GM11168 (cell line): ENCODE measurements at regions not wholly inside any gene's neighbourhood (a gene's known extent, or its start where the extent isn't known, plus 50 kb on each side); places are given as distances from the start of the nearest gene placed in this dataset.
"Not testable (repeated sequence)": the region's sequence is repeated elsewhere in the genome, so short reads cannot be mapped to it uniquely, and the experiment has no call there.

Source experiments
- in situ Hi-C: fragments of 300-500 bp; cut with MboI; formaldehyde crosslinking; loops from one replicate; pipeline ENCODE4 v1.12.0; 2022; ENCODE audit warnings: low sequenced_read_pairs; ENCODE audit not compliant: unreplicated experiment

- in situ Hi-C loops, result not testable (repeated sequence)
These were observed 56.2 kb downstream of the SPATA31A6 start for GRCh38 chr9:42239445-42240260.

DNA sequence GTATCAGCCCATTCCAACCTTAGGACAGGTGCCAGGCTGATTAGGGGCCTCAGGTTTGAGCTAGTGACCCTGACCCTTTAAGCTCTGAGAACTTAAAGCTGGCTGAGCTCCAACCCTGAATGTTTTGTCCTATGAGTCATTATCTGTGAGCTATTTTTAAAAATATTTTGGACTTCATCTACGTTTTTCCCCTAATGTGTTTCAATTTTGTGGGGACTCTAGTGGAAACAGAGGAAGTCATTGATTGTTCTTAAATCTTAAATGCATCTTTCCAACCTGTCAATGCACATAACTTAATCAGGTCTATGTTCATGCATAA lies 56.8 kb downstream of the SPATA31A6 start:
- in situ Hi-C loops, result not testable (repeated sequence)

- in situ Hi-C loops, result not testable (repeated sequence)
These were observed 59.8 kb downstream of the SPATA31A6 start for GRCh38 chr9:42243211-42243610.

DNA sequence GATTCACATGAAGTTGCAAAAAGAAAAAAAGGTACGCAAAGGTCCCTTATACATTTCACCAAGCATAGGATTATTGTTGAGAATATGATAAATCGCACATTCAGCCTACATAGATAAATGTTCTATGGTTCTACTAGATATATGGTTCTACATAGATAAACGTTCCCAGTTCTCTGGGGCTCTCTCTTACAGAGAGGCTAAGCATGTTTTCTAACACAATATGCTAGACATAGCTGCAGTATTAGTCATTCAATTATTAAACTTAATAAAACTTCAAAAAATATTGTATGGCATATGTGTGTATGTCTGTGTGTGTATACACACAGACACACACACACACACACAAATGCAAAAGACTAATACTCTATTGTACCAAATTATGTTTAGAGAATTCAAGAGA lies 60.4 kb downstream of the SPATA31A6 start:
- in situ Hi-C loops, result not testable (repeated sequence)

GRCh38 chr9:42268729-42269128 lies 85.3 kb downstream of the SPATA31A6 start:
- in situ Hi-C loops, result not testable (repeated sequence)

DNA sequence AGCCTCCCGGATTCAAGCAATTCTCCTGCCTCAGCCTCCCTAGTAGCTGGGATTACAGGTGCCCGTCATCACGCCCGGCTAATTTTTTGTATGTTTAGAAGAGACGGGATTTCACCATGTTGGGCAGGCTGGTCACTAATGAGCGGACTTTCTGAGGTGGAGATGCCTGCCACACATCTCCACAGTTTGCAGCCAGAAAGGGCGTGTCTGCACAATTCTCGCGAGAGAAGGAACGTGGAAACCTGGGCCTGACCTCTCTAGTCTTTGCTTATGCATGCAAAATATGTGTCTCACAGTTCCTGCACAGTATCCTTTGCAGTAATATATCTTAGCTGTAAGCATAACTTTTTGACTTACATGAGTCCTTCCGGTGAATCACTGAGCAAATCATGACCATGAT lies 85.7 kb downstream of the SPATA31A6 start:
- in situ Hi-C loops, result not testable (repeated sequence)

DNA sequence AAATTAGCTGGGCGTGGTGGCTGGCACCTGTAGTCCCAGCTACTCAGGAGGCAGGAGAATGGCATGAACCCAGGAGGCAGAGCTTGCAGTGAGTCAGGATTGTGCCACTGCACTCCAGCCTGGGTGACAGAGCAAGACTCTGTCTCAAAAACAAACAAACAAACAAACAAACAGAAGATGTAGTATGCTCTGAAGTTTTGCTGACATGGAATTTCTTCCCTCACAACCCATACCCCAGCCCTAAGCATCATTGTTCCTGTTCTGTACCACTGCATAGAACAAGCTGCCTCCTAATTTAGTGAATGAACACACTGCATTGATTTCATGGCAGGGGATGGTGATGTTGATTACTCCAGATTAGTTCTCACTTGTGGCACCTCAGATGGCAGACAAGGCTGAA lies 89.7 kb downstream of the SPATA31A6 start:
- in situ Hi-C loops, result not testable (repeated sequence)

DNA sequence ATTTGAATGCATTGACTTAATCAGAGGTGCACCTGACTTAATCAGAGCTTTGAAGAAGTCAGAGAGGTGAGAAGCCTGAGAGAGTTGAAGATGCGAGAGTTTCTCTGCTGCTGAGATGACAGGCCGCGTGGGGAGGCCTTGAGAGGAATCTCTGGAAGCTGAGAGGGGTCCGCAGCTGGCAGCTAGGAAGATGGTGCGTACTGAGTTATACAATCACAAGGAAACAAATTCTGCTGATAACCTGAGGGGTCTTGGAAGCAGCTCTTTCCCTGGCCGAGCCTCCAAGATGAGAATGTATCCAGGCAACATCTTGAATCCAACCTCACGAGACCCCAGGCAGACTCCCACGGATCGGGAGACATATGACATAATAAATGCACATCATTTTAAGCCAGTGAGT lies 91.7 kb downstream of the SPATA31A6 start:
- in situ Hi-C loops, result no loop called here

GRCh38 chr9:42282531-42283178 lies 99.2 kb downstream of the SPATA31A6 start:
- in situ Hi-C loops, result not testable (repeated sequence)

GRCh38 chr9:42283179-42283543 lies 99.7 kb downstream of the SPATA31A6 start:
- in situ Hi-C loops, result not testable (repeated sequence)

DNA sequence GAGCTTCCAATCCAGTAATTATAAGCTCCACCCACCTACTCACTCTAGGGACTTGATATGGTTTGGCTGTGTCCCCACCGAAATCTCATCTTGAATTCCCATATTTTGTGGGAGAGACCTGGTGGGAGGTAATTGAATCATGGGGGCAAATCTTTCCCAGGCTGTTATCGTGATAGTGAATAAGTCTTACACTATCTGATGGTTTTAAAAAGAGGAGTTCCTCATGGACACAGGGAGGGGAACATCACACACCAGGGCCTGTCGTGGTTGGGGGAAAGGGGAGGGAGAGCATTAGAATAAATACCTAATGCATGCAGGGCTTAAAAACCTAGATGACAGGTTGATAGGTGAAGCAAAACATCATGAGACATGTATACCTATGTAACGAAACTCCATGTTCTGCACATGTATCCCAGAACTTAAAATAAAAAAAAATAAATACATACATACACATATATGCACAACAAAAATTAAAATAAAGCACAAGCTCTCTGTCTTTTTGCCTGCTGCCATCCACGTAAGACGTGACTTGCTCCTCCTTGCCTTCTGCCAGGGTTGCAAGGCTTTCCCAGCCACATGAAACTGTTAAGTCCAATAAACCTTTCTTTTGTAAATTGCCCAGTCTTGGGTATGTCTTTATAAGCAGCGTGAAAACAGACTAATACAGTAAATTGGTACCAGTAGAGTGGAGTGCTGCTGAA lies 102.8 kb downstream of the SPATA31A6 start:
- in situ Hi-C loops, result not testable (repeated sequence)

GRCh38 chr9:42288002-42288864 lies 104.8 kb downstream of the SPATA31A6 start:
- in situ Hi-C loops, result not testable (repeated sequence)

DNA sequence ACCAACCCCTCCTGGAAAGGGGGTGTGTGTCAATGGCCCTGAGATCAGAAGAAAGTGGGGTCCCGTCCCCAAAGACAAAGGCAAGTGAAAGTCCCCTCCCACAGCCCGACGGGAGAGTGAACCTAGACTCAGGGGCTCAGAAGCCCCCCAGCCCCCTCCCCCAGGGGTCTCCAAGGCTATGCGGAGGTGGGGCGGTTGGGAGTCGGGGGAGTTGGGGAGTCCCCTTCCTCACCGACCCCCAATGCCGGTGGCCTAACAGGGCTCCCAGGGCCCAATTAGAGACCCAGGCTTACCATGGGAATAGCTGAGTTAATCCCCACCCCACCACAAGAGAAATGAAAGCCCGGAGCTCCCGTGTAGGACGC lies 105.4 kb downstream of the SPATA31A6 start:
- in situ Hi-C loops, result not testable (repeated sequence)

DNA sequence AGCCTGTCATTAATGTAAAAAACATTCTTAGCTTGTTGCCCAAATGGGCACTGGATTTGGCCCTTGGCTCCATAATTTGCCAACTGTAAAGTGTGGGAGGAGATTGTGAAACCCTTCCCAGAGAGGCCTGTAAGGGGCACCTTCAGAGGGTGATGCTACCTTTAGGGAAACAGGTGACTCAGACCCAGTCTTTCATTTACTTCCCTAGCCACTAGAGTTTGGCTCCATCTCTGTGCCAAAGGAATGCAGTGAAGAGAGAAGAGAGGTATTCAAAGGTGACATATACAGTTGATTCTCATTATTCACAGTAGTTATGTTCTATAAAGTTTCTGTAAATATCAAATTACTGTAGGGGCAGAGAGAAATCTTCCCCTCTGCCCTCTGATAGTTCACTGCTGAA lies 116.7 kb downstream of the SPATA31A6 start:
- in situ Hi-C loops, result not testable (repeated sequence)

GRCh38 chr9:42306625-42307024 lies 123.2 kb downstream of the SPATA31A6 start:
- in situ Hi-C loops, result not testable (repeated sequence)

DNA sequence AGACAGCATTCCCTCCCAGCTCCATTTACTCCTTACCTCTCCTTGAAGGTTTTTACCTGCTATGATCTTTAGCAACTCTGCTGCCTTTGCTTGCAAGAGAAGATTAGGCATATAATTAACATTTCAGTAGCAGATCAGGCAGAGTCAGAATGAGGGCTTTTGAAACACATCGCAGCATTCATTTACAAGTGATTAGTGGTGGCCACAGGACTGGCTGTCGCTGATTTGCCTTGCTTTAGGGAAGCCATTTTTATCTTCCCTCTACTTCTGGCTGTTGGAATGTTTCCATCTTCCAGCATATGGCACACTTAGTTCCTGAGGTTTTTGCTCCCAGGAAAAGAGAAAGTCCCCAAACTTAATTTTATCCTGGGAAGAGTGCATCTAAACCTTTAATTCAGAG lies 124.0 kb downstream of the SPATA31A6 start:
- in situ Hi-C loops, result not testable (repeated sequence)

GRCh38 chr9:42310972-42311371 lies 127.5 kb downstream of the SPATA31A6 start:
- in situ Hi-C loops, result not testable (repeated sequence)

- in situ Hi-C loops, result not testable (repeated sequence)
These were observed 132.6 kb downstream of the SPATA31A6 start for GRCh38 chr9:42316026-42316425.

- in situ Hi-C loops, result not testable (repeated sequence)
These were observed 134.2 kb downstream of the SPATA31A6 start for GRCh38 chr9:42317677-42318076.

- in situ Hi-C loops, result not testable (repeated sequence)
These were observed 139.8 kb downstream of the SPATA31A6 start for GRCh38 chr9:42323084-42323809.
